ENCODE measurements at regions not wholly inside any gene's neighbourhood (a gene's known extent, or its start where the extent isn't known, plus 50 kb on each side); places are given as distances from the start of the nearest gene placed in this dataset.

DNA sequence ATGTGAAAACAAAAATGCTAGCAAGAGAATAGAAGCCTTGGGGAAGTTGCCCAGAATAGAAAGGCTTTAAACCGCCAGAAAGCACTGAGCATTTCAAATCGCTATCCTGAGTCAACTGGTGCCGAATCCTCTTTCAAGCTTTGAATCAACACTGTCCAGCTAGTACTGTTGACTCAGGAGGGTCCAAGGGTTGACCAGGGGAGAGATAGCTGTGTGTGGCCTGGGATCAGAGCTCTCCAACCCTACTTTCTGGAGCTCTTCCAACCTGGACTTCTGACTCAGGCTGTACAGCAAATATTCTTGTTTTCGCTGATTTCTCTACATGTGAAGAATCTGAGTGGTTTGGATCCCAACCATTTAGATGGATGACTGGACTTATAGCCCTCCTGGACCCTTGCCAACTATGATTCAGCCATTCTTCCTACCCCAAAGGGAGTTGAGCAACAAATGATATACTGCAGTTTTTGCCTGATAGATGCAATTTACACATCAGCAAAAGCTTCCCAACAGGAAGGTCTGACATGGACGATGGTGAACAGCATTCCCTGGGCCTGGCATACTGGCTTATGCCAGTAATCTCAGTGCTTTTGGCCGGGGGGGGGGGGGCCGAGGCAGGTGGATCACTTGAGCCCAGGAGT, 154.0 kb upstream of the SDK2 start:
- ChIA-PET POLR2A (no interaction called here), CTCF (interaction anchor here (0.7 kb wide), 1 partner anchor 1742 kb away, joined by 3 read pairs; no protein-coding TSS in a partner anchor)
- TF ChIP-seq, protein P1, sequence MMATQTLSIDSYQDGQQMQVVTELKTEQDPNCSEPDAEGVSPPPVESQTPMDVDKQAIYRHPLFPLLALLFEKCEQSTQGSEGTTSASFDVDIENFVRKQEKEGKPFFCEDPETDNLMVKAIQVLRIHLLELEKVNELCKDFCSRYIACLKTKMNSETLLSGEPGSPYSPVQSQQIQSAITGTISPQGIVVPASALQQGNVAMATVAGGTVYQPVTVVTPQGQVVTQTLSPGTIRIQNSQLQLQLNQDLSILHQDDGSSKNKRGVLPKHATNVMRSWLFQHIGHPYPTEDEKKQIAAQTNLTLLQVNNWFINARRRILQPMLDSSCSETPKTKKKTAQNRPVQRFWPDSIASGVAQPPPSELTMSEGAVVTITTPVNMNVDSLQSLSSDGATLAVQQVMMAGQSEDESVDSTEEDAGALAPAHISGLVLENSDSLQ (IDR thresholded peaks at IDR 0.05): no peak
- no peak for TF ChIP-seq L3MBTL2 (conservative IDR thresholded peaks at IDR 0.05)
- no peak for TF ChIP-seq HDGF (IDR thresholded peaks at IDR 0.05; ENCODE audit: borderline replicate concordance)
- no peak for TF ChIP-seq SUZ12 (IDR thresholded peaks at IDR 0.05)
- no peak for TF ChIP-seq CTBP1 (IDR thresholded peaks at IDR 0.05; ENCODE audit: borderline replicate concordance)
- TF ChIP-seq FOXK2 (IDR thresholded peaks at IDR 0.05): no peak
- no peak for TF ChIP-seq FOXA1 (IDR thresholded peaks at IDR 0.05)
- TF ChIP-seq BHLHE40 (IDR thresholded peaks at IDR 0.05; ENCODE audit: borderline replicate concordance): no peak
- no peak for TF ChIP-seq TARDBP (IDR thresholded peaks at IDR 0.05)
- no peak for TF ChIP-seq FOXM1 (IDR thresholded peaks at IDR 0.05; ENCODE audit: borderline replicate concordance)
- no peak for TF ChIP-seq SP1 (IDR thresholded peaks at IDR 0.05)
- TF ChIP-seq ELF4 (IDR thresholded peaks at IDR 0.05): no peak
- no peak for TF ChIP-seq ZNF384 (IDR thresholded peaks at IDR 0.05)
- no peak for TF ChIP-seq ARNT (IDR thresholded peaks at IDR 0.05)
- TF ChIP-seq LEF1 (IDR thresholded peaks at IDR 0.05; ENCODE audit: borderline replicate concordance): no peak
- no peak for TF ChIP-seq NFRKB (IDR thresholded peaks at IDR 0.05)
- no peak for DNase-seq (ENCODE audit: extremely low spot score)

DNA sequence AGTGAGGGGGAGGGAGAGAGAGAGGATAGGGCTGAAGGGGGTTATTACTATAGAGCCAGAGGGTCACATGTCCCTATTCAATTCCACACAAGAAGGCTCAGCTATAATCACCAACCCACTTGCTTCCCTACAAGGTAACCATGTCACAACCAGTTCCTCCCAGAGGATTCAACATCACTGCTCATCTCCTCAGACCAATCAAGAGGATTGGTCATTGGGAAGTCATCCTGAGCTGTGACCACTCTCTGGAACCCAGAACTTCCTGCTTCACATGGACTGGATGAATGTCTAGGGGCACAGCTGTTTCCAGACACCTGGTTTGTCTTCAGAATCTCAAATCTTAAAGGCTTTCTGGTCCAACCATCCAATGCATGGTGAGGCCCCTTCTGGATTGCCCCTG, 154.9 kb upstream of the SDK2 start:
- no peak for DNase-seq (ENCODE audit: extremely low spot score)
- TF ChIP-seq FOXK2 (IDR thresholded peaks at IDR 0.05): no peak
- TF ChIP-seq SUZ12 (IDR thresholded peaks at IDR 0.05): no peak
- no peak for TF ChIP-seq NFRKB (IDR thresholded peaks at IDR 0.05)
- no peak for TF ChIP-seq FOXM1 (IDR thresholded peaks at IDR 0.05; ENCODE audit: borderline replicate concordance)
- TF ChIP-seq ARNT (IDR thresholded peaks at IDR 0.05): no peak
- no peak for TF ChIP-seq LEF1 (IDR thresholded peaks at IDR 0.05; ENCODE audit: borderline replicate concordance)
- TF ChIP-seq BHLHE40 (IDR thresholded peaks at IDR 0.05; ENCODE audit: borderline replicate concordance): no peak
- ChIA-PET CTCF (no interaction called here), POLR2A (no interaction called here)

DNA sequence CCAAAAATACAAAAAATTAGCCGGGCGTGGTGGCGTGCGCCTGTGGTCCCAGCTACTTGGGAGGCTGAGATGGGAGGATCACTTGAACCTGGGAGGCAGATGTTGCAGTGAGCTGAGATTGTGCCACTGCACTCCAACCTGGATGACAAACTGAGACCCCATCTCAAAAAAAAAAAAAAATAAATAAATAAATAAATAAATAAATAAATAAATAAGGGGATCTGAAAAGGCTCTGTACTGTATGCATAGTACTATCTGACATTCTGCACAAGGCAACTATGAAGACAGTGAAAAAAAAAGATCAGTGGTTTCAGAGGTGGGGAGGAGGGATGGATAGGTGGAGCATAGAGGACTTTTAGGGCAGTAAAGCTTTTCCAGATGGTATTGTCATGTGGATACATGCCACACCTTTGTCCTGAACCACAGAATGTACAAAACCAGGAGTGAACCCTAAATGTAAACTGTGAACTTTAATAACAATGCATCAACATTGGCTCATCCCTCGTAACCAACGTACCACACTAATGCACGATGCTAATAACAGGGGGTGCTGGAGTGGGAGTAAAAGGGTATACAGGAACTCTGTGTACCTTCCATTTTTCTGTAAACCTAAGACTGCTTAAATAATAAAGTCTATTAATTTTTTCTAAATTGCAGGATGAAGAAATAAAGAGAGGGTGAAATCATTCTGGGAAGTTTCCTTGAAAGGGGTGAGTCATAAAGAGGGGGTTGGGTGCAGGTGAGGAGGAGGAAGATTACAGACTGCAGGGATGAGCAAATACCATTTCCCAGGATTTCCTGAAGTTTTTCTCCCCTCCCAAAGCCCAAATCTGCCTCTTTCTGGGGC, 155.8 kb upstream of the SDK2 start:
- ChIA-PET POLR2A (no interaction called here), CTCF (interaction anchor here (0.6 kb wide), 1 partner anchor 1073 kb away, joined by 3 read pairs; no protein-coding TSS in a partner anchor)
- DNase-seq (ENCODE audit: extremely low spot score): no peak
- TF ChIP-seq NFRKB (IDR thresholded peaks at IDR 0.05): no peak
- no peak for TF ChIP-seq ZNF384 (IDR thresholded peaks at IDR 0.05)
- TF ChIP-seq ARNT (IDR thresholded peaks at IDR 0.05): no peak
- no peak for TF ChIP-seq FOXA1 (IDR thresholded peaks at IDR 0.05)
- TF ChIP-seq BHLHE40 (IDR thresholded peaks at IDR 0.05; ENCODE audit: borderline replicate concordance): no peak
- TF ChIP-seq HDGF (IDR thresholded peaks at IDR 0.05; ENCODE audit: borderline replicate concordance): no peak
- no peak for TF ChIP-seq ELF4 (IDR thresholded peaks at IDR 0.05)
- TF ChIP-seq L3MBTL2 (conservative IDR thresholded peaks at IDR 0.05): no peak
- no peak for TF ChIP-seq SP1 (IDR thresholded peaks at IDR 0.05)
- TF ChIP-seq CTBP1 (IDR thresholded peaks at IDR 0.05; ENCODE audit: borderline replicate concordance): no peak
- no peak for TF ChIP-seq SUZ12 (IDR thresholded peaks at IDR 0.05)
- TF ChIP-seq, protein P1 (IDR thresholded peaks at IDR 0.05): no peak
- TF ChIP-seq FOXM1 (IDR thresholded peaks at IDR 0.05; ENCODE audit: borderline replicate concordance): no peak
- TF ChIP-seq FOXK2 (IDR thresholded peaks at IDR 0.05): no peak

DNA sequence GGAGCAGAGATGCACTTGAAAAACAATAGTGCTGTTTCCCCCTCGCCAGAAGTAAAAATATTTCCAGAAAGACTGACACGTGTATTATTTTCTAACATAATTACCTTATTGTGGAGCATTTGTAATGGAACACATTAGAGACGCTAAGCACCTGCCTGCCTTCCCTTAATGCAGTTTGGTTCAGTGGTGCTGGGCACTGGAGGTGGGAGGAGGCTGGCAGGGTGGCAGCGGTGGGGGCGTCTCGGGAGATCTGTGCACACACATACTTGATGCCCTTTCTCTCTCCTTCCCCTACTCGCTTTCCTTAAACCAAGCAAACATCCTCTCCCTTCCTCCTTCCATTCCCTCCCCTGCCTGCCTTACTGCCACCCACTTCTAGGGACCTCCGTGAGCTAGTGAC, 156.6 kb upstream of the SDK2 start:
- POLR2A ChIA-PET: no interaction called here
- DNase-seq (ENCODE audit: extremely low spot score): no peak
- CTCF ChIA-PET: no interaction called here
- no peak for TF ChIP-seq TARDBP (IDR thresholded peaks at IDR 0.05)
- TF ChIP-seq L3MBTL2 (conservative IDR thresholded peaks at IDR 0.05): no peak
- TF ChIP-seq ELF4 (IDR thresholded peaks at IDR 0.05): no peak
- no peak for TF ChIP-seq FOXA1 (IDR thresholded peaks at IDR 0.05)
- no peak for TF ChIP-seq ARNT (IDR thresholded peaks at IDR 0.05)
- no peak for TF ChIP-seq NFRKB (IDR thresholded peaks at IDR 0.05)
- TF ChIP-seq HDGF (IDR thresholded peaks at IDR 0.05; ENCODE audit: borderline replicate concordance): no peak
- TF ChIP-seq FOXM1 (IDR thresholded peaks at IDR 0.05; ENCODE audit: borderline replicate concordance): no peak
- TF ChIP-seq LEF1 (IDR thresholded peaks at IDR 0.05; ENCODE audit: borderline replicate concordance): no peak
- TF ChIP-seq SP1 (IDR thresholded peaks at IDR 0.05): no peak
- no peak for TF ChIP-seq SUZ12 (IDR thresholded peaks at IDR 0.05)
- TF ChIP-seq CTBP1 (IDR thresholded peaks at IDR 0.05; ENCODE audit: borderline replicate concordance): no peak
- TF ChIP-seq, protein P1 (IDR thresholded peaks at IDR 0.05): no peak

DNA sequence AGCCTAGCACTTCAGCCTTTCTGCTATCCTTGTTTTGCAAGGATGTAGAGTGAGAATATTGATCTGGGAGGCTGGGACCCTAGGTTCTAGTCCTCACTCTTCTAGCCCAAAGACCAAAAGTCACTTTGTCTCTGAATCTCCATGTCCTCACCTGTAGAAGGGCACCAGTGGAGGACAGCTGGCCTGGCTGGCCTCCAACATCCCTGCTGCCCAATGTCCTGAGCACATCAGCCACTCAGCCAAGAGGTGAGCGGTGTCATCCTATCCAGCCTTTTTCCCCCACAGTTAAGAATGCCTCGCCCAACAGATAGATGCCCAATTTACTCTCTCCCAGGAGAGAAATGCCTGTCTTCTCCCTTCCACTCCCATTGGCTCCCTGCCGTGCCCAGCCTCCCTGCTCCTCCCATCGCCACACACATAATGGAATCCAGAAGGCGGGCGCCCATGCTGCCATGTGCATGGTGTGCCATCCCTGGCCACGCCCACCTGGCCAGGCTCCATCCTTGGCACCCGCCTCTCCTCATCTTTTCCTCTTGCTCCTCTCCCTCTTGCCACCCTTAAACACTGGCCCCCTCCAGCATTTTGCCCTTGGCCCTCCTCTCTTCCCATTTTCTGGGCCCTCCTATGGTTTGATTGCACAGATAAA, 157.3 kb upstream of the SDK2 start:
- TF ChIP-seq FOXA1 (IDR thresholded peaks at IDR 0.05): no peak
- no peak for TF ChIP-seq SUZ12 (IDR thresholded peaks at IDR 0.05)
- no peak for TF ChIP-seq LEF1 (IDR thresholded peaks at IDR 0.05; ENCODE audit: borderline replicate concordance)
- TF ChIP-seq NFRKB (IDR thresholded peaks at IDR 0.05): no peak
- TF ChIP-seq, protein P1 (IDR thresholded peaks at IDR 0.05): no peak
- TF ChIP-seq ARNT (IDR thresholded peaks at IDR 0.05): no peak
- no peak for TF ChIP-seq ELF4 (IDR thresholded peaks at IDR 0.05)
- no peak for TF ChIP-seq L3MBTL2 (conservative IDR thresholded peaks at IDR 0.05)
- TF ChIP-seq FOXM1 (IDR thresholded peaks at IDR 0.05; ENCODE audit: borderline replicate concordance): no peak
- TF ChIP-seq FOXK2 (IDR thresholded peaks at IDR 0.05): no peak
- no peak for DNase-seq (ENCODE audit: extremely low spot score)
- ChIA-PET CTCF (no interaction called here), POLR2A (no interaction called here)

All from HEK293T (cell line).